GM23338 (cell line): ENCODE measurements at regions not wholly inside any gene's neighbourhood (a gene's known extent, or its start where the extent isn't known, plus 50 kb on each side); places are given as distances from the start of the nearest gene placed in this dataset.

Source experiments
- ATAC-seq: fragments of 200-7000 bp; cut with Tn5 transposase; 3 replicates; pipeline ENCODE4 v1.9.1; 2020
- DNase-seq: peaks from one replicate; pipeline ENCODE4 v3.0.0-alpha.2; 2015; ENCODE audit warnings: low spot score
- H2AFZ ChIP-seq: fragments of 200-600 bp; sonication (generic); 2 replicates; pipeline ENCODE4 v1.8.0; 2016; ENCODE audit warnings: antibody characterized with exemption, mild to moderate bottlenecking, moderate library complexity
- H3F3A ChIP-seq: fragments of 200-600 bp; sonication (generic); replicated peaks from 2 replicates; pipeline ENCODE4 v1.8.0; 2017; ENCODE audit warnings: antibody characterized with exemption, mixed run types, low read depth
- H3K27ac ChIP-seq: fragments of 200-600 bp; sonication (generic); 2 replicates; pipeline ENCODE4 v1.6.1; 2016; ENCODE audit warnings: low read depth
- H3K27me3 ChIP-seq: fragments of 200-600 bp; sonication (generic); 2 replicates; pipeline ENCODE4 v1.8.0; 2016; ENCODE audit warnings: mild to moderate bottlenecking, mixed run types, moderate library complexity; ENCODE audit not compliant: insufficient read depth
- H3K36me3 ChIP-seq: fragments of 200-600 bp; sonication (generic); 2 replicates; pipeline ENCODE4 v1.8.0; 2016; ENCODE audit warnings: mild to moderate bottlenecking; ENCODE audit not compliant: insufficient read depth
- H3K4me1 ChIP-seq: fragments of 200-600 bp; sonication (generic); 2 replicates; pipeline ENCODE4 v1.8.0; 2016; ENCODE audit warnings: mild to moderate bottlenecking, moderate library complexity; ENCODE audit not compliant: insufficient read depth
- H3K4me2 ChIP-seq: fragments of 200-600 bp; sonication (generic); 2 replicates; pipeline ENCODE4 v1.7.1; 2017; ENCODE audit warnings: mixed run types
- H3K4me3 ChIP-seq: fragments of 200-600 bp; sonication (generic); 2 replicates; pipeline ENCODE4 v1.6.1; 2016; ENCODE audit warnings: mixed run types
- H3K79me2 ChIP-seq: fragments of 200-600 bp; sonication (generic); replicated peaks from 2 replicates; pipeline ENCODE4 v1.8.0; 2017; ENCODE audit warnings: mild to moderate bottlenecking; ENCODE audit not compliant: insufficient read depth
- H3K9me2 ChIP-seq: fragments of 200-600 bp; sonication (generic); 2 replicates; pipeline ENCODE4 v1.8.0; 2017; ENCODE audit not compliant: insufficient read depth
- H4K20me1 ChIP-seq: fragments of 200-600 bp; sonication (generic); replicated peaks from 2 replicates; pipeline ENCODE4 v1.8.0; 2017; ENCODE audit warnings: mild to moderate bottlenecking; ENCODE audit not compliant: insufficient read depth
- H3K27ac Mint-ChIP-seq: 2 replicates; pipeline ENCODE4 v1.8.0; 2020; ENCODE audit warnings: inconsistent platforms, mild to moderate bottlenecking, moderate library complexity, mixed read lengths
- H3K27me3 Mint-ChIP-seq: 3 replicates; pipeline ENCODE4 v1.8.0; 2022; ENCODE audit warnings: low read depth, mild to moderate bottlenecking, moderate library complexity, mixed read lengths, inconsistent platforms; ENCODE audit not compliant: insufficient read depth, poor library complexity
- H3K36me3 Mint-ChIP-seq: 3 replicates; pipeline ENCODE4 v1.8.0; 2021; ENCODE audit warnings: low read depth, mild to moderate bottlenecking, inconsistent platforms, moderate library complexity, mixed read lengths
- H3K4me1 Mint-ChIP-seq: 3 replicates; pipeline ENCODE4 v1.8.0; 2020; ENCODE audit warnings: mild to moderate bottlenecking, inconsistent platforms, mixed read lengths
- H3K4me3 Mint-ChIP-seq: 3 replicates; pipeline ENCODE4 v1.8.0; 2021; ENCODE audit warnings: moderate library complexity, mild to moderate bottlenecking, inconsistent platforms, mixed read lengths
- H3K9me3 Mint-ChIP-seq: 3 replicates; pipeline ENCODE4 v1.8.0; 2020; ENCODE audit warnings: moderate library complexity, mild to moderate bottlenecking, inconsistent platforms, mixed read lengths
- CREB1 ChIP-seq: fragments of 250-450 bp; sonication (Bioruptor Pico); IDR thresholded peaks from 2 replicates; pipeline ENCODE4 v1.5.0; 2020; ENCODE audit warnings: low read depth, mild to moderate bottlenecking, moderate library complexity
- CTCF ChIP-seq, 2 experiments: fragments of 200-600 bp in 1 of 2; sonication (generic) in 1 of 2; conservative IDR thresholded peaks; 2 replicates each; pipeline versions ENCODE4 v1.5.1 to v1.6.1; 2016 to 2017; ENCODE audit warnings: antibody characterized with exemption in 2 of 2, low read depth in 2 of 2, mild to moderate bottlenecking in 2 of 2, moderate library complexity in 1 of 2
- ETS1 ChIP-seq: IDR thresholded peaks from 2 replicates; pipeline ENCODE4 v1.6.1; 2016; ENCODE audit warnings: antibody characterized with exemption
- EZH2phosphoT487 ChIP-seq: fragments of 200-600 bp; sonication (generic); IDR thresholded peaks from one replicate; pipeline ENCODE4 v1.8.1; 2018; ENCODE audit warnings: antibody characterized with exemption; ENCODE audit not compliant: unreplicated experiment
- NANOG ChIP-seq: IDR thresholded peaks from 2 replicates; pipeline ENCODE4 v1.6.1; 2016; ENCODE audit warnings: antibody characterized with exemption, borderline replicate concordance
- POLR2AphosphoS5 ChIP-seq: IDR thresholded peaks from 2 replicates; pipeline ENCODE4 v1.6.1; 2016; ENCODE audit warnings: antibody characterized with exemption, low read depth
- REST ChIP-seq: IDR thresholded peaks from one replicate; pipeline ENCODE4 v1.6.1; 2018; ENCODE audit warnings: antibody characterized with exemption; ENCODE audit not compliant: unreplicated experiment
- STAT1 ChIP-seq: IDR thresholded peaks from one replicate; pipeline ENCODE4 v1.6.1; 2016; ENCODE audit warnings: antibody characterized with exemption; ENCODE audit not compliant: unreplicated experiment
- ZNF114 ChIP-seq: fragments of 250-450 bp; sonication (Bioruptor Pico); IDR thresholded peaks from 2 replicates; pipeline ENCODE4 v1.5.0; 2020; ENCODE audit warnings: mild to moderate bottlenecking, moderate library complexity
- ZNF331 ChIP-seq: fragments of 250-450 bp; sonication (Bioruptor Pico); IDR thresholded peaks from 2 replicates; pipeline ENCODE4 v1.5.0; 2020; ENCODE audit warnings: low read depth, mild to moderate bottlenecking, moderate library complexity

GRCh38 chr15:62835762-62836161 lies 206.8 kb upstream of the TPM1 start (continued):
- no peak for TF ChIP-seq ETS1

- no peak overlapping the region for H3K4me3 ChIP-seq
- peaks cover 13% of the 10 kb centered on the region for H3K27me3 Mint-ChIP-seq
- no peak overlapping the region for H3K4me2 ChIP-seq
- DNase-seq: no peak
- H3K27ac Mint-ChIP-seq: no peak overlapping the region; the same call in 1 of the 2 replicates
- H3K4me1 ChIP-seq: no peaks in the 10 kb centered on the region
- no peak overlapping the region for H3K4me3 Mint-ChIP-seq
- H3K27ac ChIP-seq: no peak overlapping the region
- H3K36me3 Mint-ChIP-seq: peaks cover 11% of the 10 kb centered on the region; the same call in 2 of the 3 replicates
- H3K27me3 ChIP-seq: no peaks in the 10 kb centered on the region
- peaks cover 15% of the 10 kb centered on the region for H3K4me1 Mint-ChIP-seq
- no peak overlapping the region for H2AFZ ChIP-seq
- no peaks in the 10 kb centered on the region for H3K9me3 Mint-ChIP-seq
- no peak for ATAC-seq
- H3K9me2 ChIP-seq: no peaks in the 10 kb centered on the region
- H3K79me2 ChIP-seq: no peaks in the 10 kb centered on the region
- H3F3A ChIP-seq: no peaks in the 10 kb centered on the region
- H4K20me1 ChIP-seq: no peaks in the 10 kb centered on the region
- H3K36me3 ChIP-seq: no peaks in the 10 kb centered on the region
- no peak for TF ChIP-seq REST
- no peak for TF ChIP-seq ETS1
- no peak for TF ChIP-seq CTCF (conservative IDR thresholded peaks at IDR 0.05; ENCODE audit: low read depth in 2 of 2)
- TF ChIP-seq STAT1: no peak
- TF ChIP-seq POLR2AphosphoS5: no peak
- no peak for TF ChIP-seq NANOG
- TF ChIP-seq ZNF331 (CRISPR knock-in tag): no peak
- no peak for TF ChIP-seq ZNF114
- no peak for TF ChIP-seq EZH2phosphoT487
- no peak for TF ChIP-seq CREB1 (CRISPR knock-in tag)
Measured at GRCh38 chr15:62840526-62841268, 201.8 kb upstream of the TPM1 start.
